MM.1S (cell line): ENCODE measurements at regions not wholly inside any gene's neighbourhood (a gene's known extent, or its start where the extent isn't known, plus 50 kb on each side); places are given as distances from the start of the nearest gene placed in this dataset.

Experiments
- CTCF ChIP-seq: fragments of 300-600 bp; sonication (generic); IDR thresholded peaks from 2 replicates; pipeline ENCODE4 v1.5.1; 2016; ENCODE audit warnings: antibody characterized with exemption, low read length, mixed read lengths
- EZH2 ChIP-seq: fragments of 300-600 bp; sonication (generic); optimal IDR thresholded peaks from 2 replicates; pipeline ENCODE3; 2017; ENCODE audit warnings: low read depth, mild to moderate bottlenecking, antibody characterized with exemption, low read length, mixed read lengths
- EZH2phosphoT487 ChIP-seq: fragments of 300-600 bp; sonication (generic); IDR thresholded peaks from 2 replicates; pipeline ENCODE4 v1.6.1; 2018; ENCODE audit warnings: antibody characterized with exemption, low read length

GRCh38 chr7:114086537-114086913, 167.7 kb upstream of the PPP1R3A start:
- TF ChIP-seq CTCF (no peak), EZH2phosphoT487 (no peak), EZH2 (no peak)
